ES-I3 (cell line): ENCODE measurements at regions not wholly inside any gene's neighbourhood (a gene's known extent, or its start where the extent isn't known, plus 50 kb on each side); places are given as distances from the start of the nearest gene placed in this dataset.
"Not testable (repeated sequence)": the region's sequence is repeated elsewhere in the genome, so short reads cannot be mapped to it uniquely, and the experiment has no call there.

Experiments
- H3K36me3 ChIP-seq: 2 replicates; pipeline ENCODE4 v1.6.1; 2013; ENCODE audit warnings: mild to moderate bottlenecking, low read length, control low read depth, moderate library complexity; ENCODE audit not compliant: insufficient read depth
- H3K4me1 ChIP-seq: 2 replicates; pipeline ENCODE4 v1.6.1; 2013; ENCODE audit warnings: mild to moderate bottlenecking, control low read depth, low read length; ENCODE audit not compliant: insufficient read depth
- H3K9ac ChIP-seq: 2 replicates; pipeline ENCODE4 v1.6.1; 2013; ENCODE audit warnings: low read depth, mild to moderate bottlenecking, low read length, moderate library complexity
- H3K9me3 ChIP-seq: 2 replicates; pipeline ENCODE4 v1.6.1; 2013; ENCODE audit warnings: mild to moderate bottlenecking, low read length, moderate library complexity; ENCODE audit not compliant: control insufficient read depth, insufficient read depth

GRCh38 chr7:149930374-149931068 is 56.8 kb downstream of the ATP6V0E2 start:
- H3K9ac ChIP-seq, H3K36me3 ChIP-seq, H3K9me3 ChIP-seq, H3K4me1 ChIP-seq: not testable (repeated sequence)

GRCh38 chr7:149933776-149934175 is 60.0 kb downstream of the ATP6V0E2 start:
- not testable (repeated sequence) for H3K9ac ChIP-seq, H3K36me3 ChIP-seq, H3K4me1 ChIP-seq, H3K9me3 ChIP-seq

- not testable (repeated sequence) for H3K9me3 ChIP-seq, H3K9ac ChIP-seq, H3K36me3 ChIP-seq, H3K4me1 ChIP-seq
Measured at GRCh38 chr7:149947346-149947745, 73.6 kb downstream of the ATP6V0E2 start.

- H3K9me3 ChIP-seq, H3K9ac ChIP-seq: not testable (repeated sequence)
Measured at GRCh38 chr7:149948444-149948843, 74.7 kb downstream of the ATP6V0E2 start.

GRCh38 chr7:149949863-149950577 is 76.3 kb downstream of the ATP6V0E2 start:
- not testable (repeated sequence) for H3K4me1 ChIP-seq, H3K9me3 ChIP-seq, H3K36me3 ChIP-seq, H3K9ac ChIP-seq

More at GRCh38 chr7:149948444-149948843, 74.7 kb downstream of the ATP6V0E2 start:
- not testable (repeated sequence) for H3K36me3 ChIP-seq, H3K4me1 ChIP-seq

- not testable (repeated sequence) for H3K4me1 ChIP-seq, H3K9me3 ChIP-seq, H3K9ac ChIP-seq, H3K36me3 ChIP-seq
Measured at GRCh38 chr7:149950578-149950924, 76.8 kb downstream of the ATP6V0E2 start.

GRCh38 chr7:149951579-149951978 is 77.8 kb downstream of the ATP6V0E2 start:
- not testable (repeated sequence) for H3K9me3 ChIP-seq, H3K36me3 ChIP-seq, H3K9ac ChIP-seq, H3K4me1 ChIP-seq

GRCh38 chr7:149958880-149959279 is 85.1 kb downstream of the ATP6V0E2 start:
- H3K9ac ChIP-seq, H3K9me3 ChIP-seq, H3K4me1 ChIP-seq, H3K36me3 ChIP-seq: not testable (repeated sequence)

GRCh38 chr7:149960863-149961262 is 87.1 kb downstream of the ATP6V0E2 start:
- not testable (repeated sequence) for H3K9ac ChIP-seq, H3K9me3 ChIP-seq, H3K4me1 ChIP-seq, H3K36me3 ChIP-seq

GRCh38 chr7:149961878-149962277 is 88.1 kb downstream of the ATP6V0E2 start:
- not testable (repeated sequence) for H3K9ac ChIP-seq, H3K9me3 ChIP-seq, H3K4me1 ChIP-seq, H3K36me3 ChIP-seq

- not testable (repeated sequence) for H3K36me3 ChIP-seq, H3K9ac ChIP-seq, H3K9me3 ChIP-seq, H3K4me1 ChIP-seq
Measured at GRCh38 chr7:149962685-149963319, 89.0 kb downstream of the ATP6V0E2 start.

GRCh38 chr7:149963985-149964384 is 90.2 kb downstream of the ATP6V0E2 start:
- H3K9ac ChIP-seq, H3K9me3 ChIP-seq, H3K36me3 ChIP-seq, H3K4me1 ChIP-seq: not testable (repeated sequence)

- H3K9ac ChIP-seq, result not testable (repeated sequence)
Measured at GRCh38 chr7:149966444-149966843, 92.7 kb downstream of the ATP6V0E2 start.

GRCh38 chr7:149972977-149973376 is 99.2 kb downstream of the ATP6V0E2 start:
- H3K9me3 ChIP-seq, H3K4me1 ChIP-seq, H3K9ac ChIP-seq, H3K36me3 ChIP-seq: not testable (repeated sequence)

More at GRCh38 chr7:149966444-149966843, 92.7 kb downstream of the ATP6V0E2 start:
- not testable (repeated sequence) for H3K4me1 ChIP-seq, H3K9me3 ChIP-seq, H3K36me3 ChIP-seq

- not testable (repeated sequence) for H3K9me3 ChIP-seq, H3K4me1 ChIP-seq, H3K36me3 ChIP-seq, H3K9ac ChIP-seq
Measured at GRCh38 chr7:149973681-149974080, 99.9 kb downstream of the ATP6V0E2 start.
